ENCODE measurements at regions not wholly inside any gene's neighbourhood (a gene's known extent, or its start where the extent isn't known, plus 50 kb on each side); places are given as distances from the start of the nearest gene placed in this dataset.

DNA sequence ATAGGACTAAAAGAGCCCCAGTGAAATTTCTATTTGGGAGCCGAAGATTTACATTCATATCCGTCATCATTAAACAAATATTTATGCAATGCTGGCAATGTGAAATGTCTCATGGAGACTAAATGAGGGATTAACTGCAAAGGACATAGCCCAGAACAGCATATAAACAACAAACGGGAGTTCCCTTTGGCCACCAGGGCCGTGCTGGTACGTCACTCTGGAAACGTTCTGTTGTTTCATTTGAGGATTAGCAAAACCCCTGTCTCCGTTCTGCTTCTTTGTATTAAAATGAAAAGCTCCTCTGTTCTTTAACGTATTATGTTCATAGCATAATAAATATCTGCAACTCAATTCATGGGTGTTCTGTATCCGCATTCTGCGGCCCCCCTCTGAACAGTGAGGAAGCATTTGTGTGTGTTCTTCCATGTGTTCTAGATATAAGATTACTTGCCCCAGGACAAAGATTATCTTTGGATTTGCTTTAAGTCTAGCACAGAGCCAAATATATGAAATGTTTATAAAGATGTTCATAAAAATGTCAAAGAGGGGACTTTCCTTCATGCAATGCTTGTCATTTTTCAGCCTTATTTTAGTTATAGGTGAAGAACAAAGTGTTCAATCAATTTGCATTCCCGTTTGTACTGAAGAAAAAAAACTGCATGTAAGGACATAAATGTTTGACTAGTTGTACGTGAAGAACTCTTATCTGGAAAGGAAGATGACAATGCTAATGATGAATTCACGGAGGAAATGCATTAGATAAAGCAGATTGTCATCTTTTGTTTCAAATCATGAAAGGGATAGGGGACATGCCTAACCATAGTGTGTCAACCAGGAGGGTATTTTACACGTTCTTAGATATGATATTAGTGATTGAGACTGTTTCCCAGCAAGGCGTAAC lies 90.0 kb upstream of the TNFAIP3 start:
- ATAC-seq, result no peak
- TF ChIP-seq, protein P1, sequence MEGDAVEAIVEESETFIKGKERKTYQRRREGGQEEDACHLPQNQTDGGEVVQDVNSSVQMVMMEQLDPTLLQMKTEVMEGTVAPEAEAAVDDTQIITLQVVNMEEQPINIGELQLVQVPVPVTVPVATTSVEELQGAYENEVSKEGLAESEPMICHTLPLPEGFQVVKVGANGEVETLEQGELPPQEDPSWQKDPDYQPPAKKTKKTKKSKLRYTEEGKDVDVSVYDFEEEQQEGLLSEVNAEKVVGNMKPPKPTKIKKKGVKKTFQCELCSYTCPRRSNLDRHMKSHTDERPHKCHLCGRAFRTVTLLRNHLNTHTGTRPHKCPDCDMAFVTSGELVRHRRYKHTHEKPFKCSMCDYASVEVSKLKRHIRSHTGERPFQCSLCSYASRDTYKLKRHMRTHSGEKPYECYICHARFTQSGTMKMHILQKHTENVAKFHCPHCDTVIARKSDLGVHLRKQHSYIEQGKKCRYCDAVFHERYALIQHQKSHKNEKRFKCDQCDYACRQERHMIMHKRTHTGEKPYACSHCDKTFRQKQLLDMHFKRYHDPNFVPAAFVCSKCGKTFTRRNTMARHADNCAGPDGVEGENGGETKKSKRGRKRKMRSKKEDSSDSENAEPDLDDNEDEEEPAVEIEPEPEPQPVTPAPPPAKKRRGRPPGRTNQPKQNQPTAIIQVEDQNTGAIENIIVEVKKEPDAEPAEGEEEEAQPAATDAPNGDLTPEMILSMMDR (IDR thresholded peaks at IDR 0.05), result no peak
- Histone ChIP-seq H3K4me3 (no peak overlapping the region), H3K27me3 (no peaks in the 10 kb centered on the region), H3K27ac (no peak overlapping the region), H3K36me3 (no peaks in the 10 kb centered on the region), H3K4me1 (no peaks in the 10 kb centered on the region), H3K9me3 (no peaks in the 10 kb centered on the region)
- intact Hi-C loops (cut with DNase I), result no loop called here
- FAIRE-seq, result no peak
- no peak for DNase-seq
- 42 to 48% methylated on average over 15 of the region's 15 CpGs for WGBS, 2 donors

DNA sequence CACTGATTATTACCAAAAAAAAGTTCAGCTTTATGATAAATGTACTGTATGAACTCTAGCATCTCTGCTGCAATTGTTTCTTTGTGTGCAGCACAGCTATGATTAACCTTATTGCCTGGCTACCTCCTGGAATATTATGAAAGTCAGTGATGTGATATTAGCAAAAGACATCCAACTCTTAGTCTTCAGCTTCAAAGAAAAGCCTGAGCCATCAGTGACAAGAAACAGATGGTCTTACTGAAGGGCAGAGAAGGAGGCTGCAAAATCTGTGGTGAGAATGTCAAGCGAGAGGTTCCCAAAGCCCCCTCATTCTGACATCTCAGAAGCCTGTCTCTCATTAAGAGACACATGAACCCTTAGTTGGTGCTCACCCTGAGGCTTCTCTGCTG lies 89.4 kb upstream of the TNFAIP3 start:
- FAIRE-seq (no peak), DNase-seq (no peak), ATAC-seq (no peak)
- no peaks in the 10 kb centered on the region for H3K27me3 ChIP-seq
- intact Hi-C loops (cut with DNase I), result no loop called here
- H3K4me1 ChIP-seq, result no peaks in the 10 kb centered on the region
- 80 to 83% methylated on average over 1 of the region's 1 CpG for WGBS, 2 donors
- H3K4me3 ChIP-seq, result no peak overlapping the region
- no peaks in the 10 kb centered on the region for H3K36me3 ChIP-seq
- no peaks in the 10 kb centered on the region for H3K9me3 ChIP-seq
- TF ChIP-seq, protein P1 (IDR thresholded peaks at IDR 0.05), result no peak
- H3K27ac ChIP-seq, result no peak overlapping the region

DNA sequence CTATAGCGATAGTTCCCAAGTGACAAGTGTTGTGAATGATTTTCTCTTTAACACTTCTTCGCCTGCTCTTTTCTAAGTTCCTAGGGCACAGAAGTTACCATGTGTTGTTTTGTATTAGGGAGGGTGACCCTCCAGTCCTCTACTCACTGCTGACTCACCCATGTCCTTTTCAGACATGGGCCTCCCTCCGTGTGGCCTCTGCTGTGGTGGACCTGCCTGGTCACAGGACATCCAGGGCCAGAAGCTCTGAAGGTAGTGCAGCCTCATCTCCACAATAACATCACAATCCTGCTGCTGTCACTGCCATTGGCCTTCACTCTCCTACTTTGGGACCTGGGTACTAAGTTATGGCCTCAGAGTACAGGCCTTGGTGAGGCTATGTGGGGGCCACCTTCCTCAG lies 87.1 kb upstream of the TNFAIP3 start:
- no peaks in the 10 kb centered on the region for H3K36me3 ChIP-seq
- no peak for ATAC-seq
- intact Hi-C loops (cut with DNase I), result no loop called here
- H3K27me3 ChIP-seq, result no peaks in the 10 kb centered on the region
- 87 to 96% methylated on average over 3 of the region's 3 CpGs for whole genome bisulfite sequencing, 2 donors
- FAIRE-seq, result no peak
- no peaks in the 10 kb centered on the region for H3K4me1 ChIP-seq
- H3K4me3 ChIP-seq, result no peak overlapping the region
- H3K9me3 ChIP-seq, result no peaks in the 10 kb centered on the region
- TF ChIP-seq, protein P1 (IDR thresholded peaks at IDR 0.05), result no peak
- DNase-seq, result no peak
- H3K27ac ChIP-seq, result no peak overlapping the region

DNA sequence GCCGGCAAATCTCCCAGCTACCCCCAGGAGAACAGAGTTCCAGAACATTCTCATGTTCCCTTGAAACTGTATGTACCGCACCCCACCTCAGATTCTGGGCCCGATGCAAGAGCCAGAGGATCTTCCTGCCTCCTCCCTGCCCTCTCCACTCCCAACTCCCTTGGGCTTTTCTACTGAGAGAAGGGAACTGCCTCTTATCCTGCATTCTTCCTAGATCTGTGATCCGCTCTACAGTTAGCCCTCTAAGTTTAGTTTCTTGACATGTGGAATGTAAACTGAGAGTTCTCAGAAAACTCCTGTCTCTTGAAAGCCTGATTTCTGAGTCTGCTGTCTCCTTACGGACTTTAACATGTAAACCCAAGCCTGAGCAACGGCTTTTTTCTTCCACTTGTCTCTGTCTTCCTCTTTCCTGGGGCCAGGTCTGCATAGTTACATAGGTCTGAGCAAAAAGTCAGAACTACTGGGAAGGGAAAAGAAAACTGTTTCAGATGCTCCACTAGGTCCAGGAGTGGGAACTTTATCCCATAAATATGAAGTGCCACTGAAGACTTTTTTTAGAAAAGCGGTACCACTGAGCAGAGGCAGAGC lies 86.5 kb upstream of the TNFAIP3 start:
- 84 to 86% methylated on average over 7 of the region's 7 CpGs for WGBS, 2 donors
- Histone ChIP-seq H3K9me3 (no peaks in the 10 kb centered on the region), H3K27me3 (no peaks in the 10 kb centered on the region), H3K4me1 (no peaks in the 10 kb centered on the region), H3K27ac (no peak overlapping the region), H3K36me3 (no peaks in the 10 kb centered on the region), H3K4me3 (no peak overlapping the region)
- no peak for FAIRE-seq
- TF ChIP-seq, protein P1 (IDR thresholded peaks at IDR 0.05), result no peak
- intact Hi-C loops (cut with DNase I), result no loop called here
- DNase-seq, result no peak
- ATAC-seq, result no peak

DNA sequence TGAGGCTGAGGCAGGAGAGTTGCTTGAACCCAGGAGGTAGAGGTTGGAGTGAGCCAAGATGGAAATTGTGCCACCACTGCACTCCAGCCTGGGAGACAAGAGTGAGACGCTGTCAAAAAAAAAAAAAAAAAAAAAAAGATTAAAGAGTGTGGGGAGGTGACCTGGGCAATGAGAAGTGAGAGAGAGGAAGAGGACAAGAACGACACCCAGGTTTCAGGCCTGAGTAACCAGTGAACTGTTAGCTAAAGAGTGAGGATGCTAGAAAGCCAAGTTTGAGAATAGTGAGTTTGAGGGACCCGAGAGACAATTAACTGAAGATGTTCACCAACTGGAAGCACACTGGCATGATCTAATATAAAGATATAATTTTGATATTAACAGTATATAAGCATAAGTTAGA lies 85.4 kb upstream of the TNFAIP3 start:
- Histone ChIP-seq H3K27ac (no peak overlapping the region), H3K27me3 (no peaks in the 10 kb centered on the region), H3K36me3 (no peaks in the 10 kb centered on the region), H3K9me3 (no peaks in the 10 kb centered on the region), H3K4me1 (no peaks in the 10 kb centered on the region), H3K4me3 (no peak overlapping the region)
- 78 to 83% methylated on average over 3 of the region's 3 CpGs for WGBS, 2 donors
- FAIRE-seq, result no peak
- intact Hi-C loops (cut with DNase I), result no loop called here
- ATAC-seq, result no peak
- no peak for DNase-seq
- TF ChIP-seq, protein P1 (IDR thresholded peaks at IDR 0.05), result no peak
